Hepatocyte (in vitro differentiated cells): ENCODE measurements at regions not wholly inside any gene's neighbourhood (a gene's known extent, or its start where the extent isn't known, plus 50 kb on each side); places are given as distances from the start of the nearest gene placed in this dataset.
"Not testable (repeated sequence)": the region's sequence is repeated elsewhere in the genome, so short reads cannot be mapped to it uniquely, and the experiment has no call there.

Experiments used
- EZH2 ChIP-seq: fragments of 200-600 bp; sonication (generic); IDR thresholded peaks from 2 replicates; pipeline ENCODE4 v1.6.1; 2016; ENCODE audit warnings: antibody characterized with exemption, mild to moderate bottlenecking, borderline replicate concordance
- EZH2phosphoT487 ChIP-seq: fragments of 200-600 bp; sonication (generic); IDR thresholded peaks from one replicate; pipeline ENCODE4 v1.6.1; 2018; ENCODE audit warnings: antibody characterized with exemption, mild to moderate bottlenecking, low read depth, moderate library complexity; ENCODE audit not compliant: unreplicated experiment, severe bottlenecking
- TF ChIP-seq, protein P1 (sequence below): fragments of 200-600 bp; sonication (generic); IDR thresholded peaks from 2 replicates; pipeline ENCODE4 v1.5.1; 2016; ENCODE audit warnings: antibody characterized with exemption, mild to moderate bottlenecking; ENCODE audit not compliant: poor library complexity

DNA sequence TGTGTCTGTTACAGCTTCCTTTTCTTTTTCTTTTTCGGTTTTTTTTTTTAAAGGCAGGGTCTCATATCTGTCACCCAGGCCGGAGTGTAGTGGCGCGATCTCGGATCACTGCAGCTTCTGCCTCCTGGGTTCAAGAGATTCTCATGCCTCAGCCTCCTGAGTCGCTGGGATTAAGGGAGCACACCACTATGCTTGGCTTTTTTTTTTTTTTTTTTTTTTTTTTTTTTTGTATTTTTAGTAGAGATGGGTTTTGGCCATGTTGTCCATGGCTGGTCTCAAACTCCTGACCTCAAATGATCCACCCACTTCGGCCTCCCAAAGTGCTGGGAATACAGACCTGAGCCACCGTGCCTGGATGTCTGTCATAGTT is 74.3 kb upstream of the PRSS16 start:
- TF ChIP-seq, protein P1, sequence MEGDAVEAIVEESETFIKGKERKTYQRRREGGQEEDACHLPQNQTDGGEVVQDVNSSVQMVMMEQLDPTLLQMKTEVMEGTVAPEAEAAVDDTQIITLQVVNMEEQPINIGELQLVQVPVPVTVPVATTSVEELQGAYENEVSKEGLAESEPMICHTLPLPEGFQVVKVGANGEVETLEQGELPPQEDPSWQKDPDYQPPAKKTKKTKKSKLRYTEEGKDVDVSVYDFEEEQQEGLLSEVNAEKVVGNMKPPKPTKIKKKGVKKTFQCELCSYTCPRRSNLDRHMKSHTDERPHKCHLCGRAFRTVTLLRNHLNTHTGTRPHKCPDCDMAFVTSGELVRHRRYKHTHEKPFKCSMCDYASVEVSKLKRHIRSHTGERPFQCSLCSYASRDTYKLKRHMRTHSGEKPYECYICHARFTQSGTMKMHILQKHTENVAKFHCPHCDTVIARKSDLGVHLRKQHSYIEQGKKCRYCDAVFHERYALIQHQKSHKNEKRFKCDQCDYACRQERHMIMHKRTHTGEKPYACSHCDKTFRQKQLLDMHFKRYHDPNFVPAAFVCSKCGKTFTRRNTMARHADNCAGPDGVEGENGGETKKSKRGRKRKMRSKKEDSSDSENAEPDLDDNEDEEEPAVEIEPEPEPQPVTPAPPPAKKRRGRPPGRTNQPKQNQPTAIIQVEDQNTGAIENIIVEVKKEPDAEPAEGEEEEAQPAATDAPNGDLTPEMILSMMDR: not testable (repeated sequence)
- not testable (repeated sequence) for TF ChIP-seq EZH2, EZH2phosphoT487
